ENCODE measurements at regions not wholly inside any gene's neighbourhood (a gene's known extent, or its start where the extent isn't known, plus 50 kb on each side); places are given as distances from the start of the nearest gene placed in this dataset.

DNA sequence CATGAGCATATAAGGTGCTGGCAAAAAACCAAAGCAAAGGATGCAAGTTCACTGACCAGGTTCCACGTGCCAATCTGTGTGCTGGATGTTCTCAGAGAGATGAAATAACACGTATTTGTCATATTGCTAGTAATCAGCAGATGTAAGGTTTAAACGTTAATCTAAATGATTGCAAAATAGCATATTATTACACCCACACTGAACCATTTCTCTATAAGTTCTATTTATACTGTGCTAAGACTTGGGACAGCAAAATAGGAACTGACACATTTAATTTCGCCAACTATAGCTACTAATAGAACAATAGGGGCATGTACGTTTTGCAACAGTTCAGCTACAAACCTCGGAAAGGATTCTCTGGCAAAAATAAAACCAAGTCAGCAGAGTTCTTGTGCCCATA lies 350.3 kb upstream of the ZNF385D start:
- DNase-seq (ENCODE audit: extremely low spot score, insufficient read length, low read depth), result no peak
- no peak for FAIRE-seq

GRCh38 chr3:22101811-22102210 lies 350.8 kb upstream of the ZNF385D start:
- DNase-seq (ENCODE audit: extremely low spot score, insufficient read length, low read depth) (no peak), FAIRE-seq (no peak)

DNA sequence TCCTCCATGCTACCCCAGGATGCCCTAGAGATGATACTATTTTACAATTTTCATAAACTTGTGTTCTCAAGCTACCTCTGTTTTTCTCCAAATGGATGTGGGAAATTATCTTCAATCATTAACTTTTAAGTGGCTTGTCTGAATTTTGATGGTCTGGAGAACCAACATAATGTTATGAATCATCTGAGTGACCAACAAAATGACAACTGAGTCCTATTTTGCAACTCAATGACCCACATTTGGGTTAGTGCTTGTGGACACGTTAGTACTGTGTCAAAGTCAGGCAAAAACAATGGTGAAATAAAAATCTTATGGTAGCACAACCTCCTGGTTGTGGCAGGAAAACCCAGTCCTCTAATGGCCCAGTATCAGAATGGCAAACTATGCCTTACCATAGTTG lies 352.4 kb upstream of the ZNF385D start:
- DNase-seq (ENCODE audit: extremely low spot score, insufficient read length, low read depth), result no peak
- no peak for FAIRE-seq

GRCh38 chr3:22106213-22106896 lies 355.3 kb upstream of the ZNF385D start:
- FAIRE-seq, result no peak

GRCh38 chr3:22111226-22111625 lies 360.2 kb upstream of the ZNF385D start:
- FAIRE-seq (no peak), DNase-seq (ENCODE audit: extremely low spot score, insufficient read length, low read depth) (no peak)

More at GRCh38 chr3:22106213-22106896, 355.3 kb upstream of the ZNF385D start:
- DNase-seq (ENCODE audit: extremely low spot score, insufficient read length, low read depth), result no peak

DNA sequence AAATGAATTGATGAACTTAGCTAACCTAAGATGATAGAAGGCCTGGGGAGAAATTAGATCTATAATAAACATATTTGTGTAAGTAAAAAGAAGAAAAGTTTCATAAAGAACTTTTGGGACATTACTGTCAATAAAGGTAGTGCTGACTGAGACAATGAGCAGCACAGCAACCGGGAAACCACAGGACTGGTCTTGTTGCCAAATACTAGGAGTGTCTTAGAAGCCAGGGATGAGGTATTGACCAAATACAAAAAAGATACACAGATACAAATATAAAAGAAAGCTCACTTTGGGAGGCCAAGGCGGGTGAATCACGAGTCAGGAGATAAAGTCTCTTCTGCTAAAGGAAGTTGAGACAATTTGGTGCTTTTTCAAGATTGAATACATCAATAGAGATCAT lies 362.4 kb upstream of the ZNF385D start:
- no peak for DNase-seq (ENCODE audit: extremely low spot score, insufficient read length, low read depth)
- FAIRE-seq, result no peak

- no peak for FAIRE-seq
Observed at GRCh38 chr3:22115581-22115980, 364.6 kb upstream of the ZNF385D start.

DNA sequence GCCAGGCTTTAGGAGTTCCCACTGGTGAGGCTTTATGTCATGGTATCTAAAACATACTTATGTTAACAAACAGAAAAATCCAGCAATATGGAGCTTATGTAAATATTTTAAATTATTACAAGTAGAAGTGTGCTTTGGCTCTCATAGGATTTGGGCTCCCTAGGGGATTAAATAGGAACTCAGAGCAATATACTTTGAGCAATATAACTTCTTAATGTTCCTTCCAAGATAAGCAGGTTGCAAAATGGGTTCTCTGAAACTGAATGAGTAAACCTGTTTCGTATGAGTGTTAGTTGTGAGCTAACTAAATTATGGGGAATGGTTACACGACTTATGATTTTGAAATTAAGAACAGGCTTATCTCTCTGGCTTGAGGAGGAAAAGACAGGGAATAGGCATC lies 366.1 kb upstream of the ZNF385D start:
- DNase-seq (ENCODE audit: extremely low spot score, insufficient read length, low read depth) (no peak), FAIRE-seq (no peak)

More at GRCh38 chr3:22115581-22115980, 364.6 kb upstream of the ZNF385D start:
- no peak for DNase-seq (ENCODE audit: extremely low spot score, insufficient read length, low read depth)

DNA sequence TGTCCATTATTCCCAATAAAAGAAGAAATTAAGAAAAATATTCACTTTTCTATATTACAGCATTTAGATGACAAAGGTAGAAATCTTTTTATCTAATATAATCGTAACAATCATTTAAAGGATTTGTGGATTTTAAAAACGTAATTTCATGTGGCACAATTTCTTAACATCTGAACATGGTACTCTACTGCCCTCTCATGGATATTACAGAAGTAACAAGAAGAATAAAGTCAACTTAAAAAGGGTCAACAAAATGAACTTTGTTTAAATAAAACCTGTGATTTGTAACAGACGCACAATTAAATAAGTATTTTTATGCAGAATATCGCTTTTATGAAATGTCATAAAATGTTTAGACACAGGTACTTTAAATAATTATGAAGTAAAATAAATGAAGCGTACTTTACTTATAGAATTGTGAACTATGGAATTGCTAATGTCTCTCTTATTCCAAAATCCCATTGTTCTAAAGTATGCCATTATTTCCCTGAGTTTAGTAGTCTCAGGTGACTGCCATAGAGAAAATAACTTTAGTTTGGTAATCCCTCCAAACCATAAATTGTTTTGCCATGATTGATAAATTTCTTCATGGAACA lies 366.8 kb upstream of the ZNF385D start:
- FAIRE-seq (peak; percentile 59), DNase-seq (ENCODE audit: extremely low spot score, insufficient read length, low read depth) (no peak)

- no peak for FAIRE-seq
- no peak for DNase-seq (ENCODE audit: extremely low spot score, insufficient read length, low read depth)
Observed at GRCh38 chr3:22118542-22118941, 367.5 kb upstream of the ZNF385D start.

DNA sequence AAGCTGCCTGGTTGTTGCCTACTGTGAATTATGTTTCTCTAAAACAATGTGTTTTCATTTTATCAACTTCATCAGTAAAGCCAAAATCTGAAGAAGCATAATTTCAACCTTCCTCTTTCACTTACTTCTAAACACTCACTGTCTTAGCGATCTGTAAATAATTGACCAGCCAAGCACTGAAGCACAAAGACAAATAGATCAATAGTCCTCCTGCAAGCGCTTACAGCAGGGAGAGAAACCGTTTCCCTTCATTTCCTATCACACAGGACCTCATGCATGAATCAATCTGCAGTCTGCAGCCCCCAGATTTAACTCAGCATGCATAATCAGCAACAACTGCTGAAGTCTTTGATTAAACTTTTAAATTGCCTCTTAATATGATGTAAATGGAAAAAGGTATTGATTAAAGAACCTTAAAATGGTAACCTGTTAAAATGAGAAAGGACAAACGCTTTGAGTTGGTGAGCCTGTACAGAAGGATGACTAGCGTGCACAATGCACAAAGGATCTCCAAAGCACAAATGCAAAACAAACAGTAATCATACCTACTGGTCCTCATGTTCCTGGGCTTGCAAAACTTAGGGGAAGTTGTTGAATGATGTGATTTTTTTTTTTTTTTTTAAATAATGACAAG lies 370.2 kb upstream of the ZNF385D start:
- FAIRE-seq, result peak; percentile 80
- no peak for DNase-seq (ENCODE audit: extremely low spot score, insufficient read length, low read depth)

DNA sequence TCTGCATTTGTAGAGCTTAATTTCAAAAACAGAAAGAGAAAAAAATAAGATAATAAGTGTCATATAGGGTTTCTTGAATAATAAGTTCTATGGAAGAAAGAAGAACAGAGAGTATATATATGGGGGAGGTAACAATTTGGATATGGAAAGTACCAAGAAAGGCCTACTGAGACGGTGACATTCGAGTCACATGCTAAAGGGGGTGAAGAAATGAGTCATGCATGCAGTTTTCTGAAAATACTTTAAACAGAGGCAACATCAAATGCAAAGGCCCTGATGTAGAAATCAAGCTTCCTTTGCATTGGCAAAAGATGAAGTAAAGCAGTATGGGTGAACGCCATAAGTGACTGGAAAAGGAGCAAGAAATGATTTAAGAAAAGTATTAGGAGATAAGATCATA lies 371.6 kb upstream of the ZNF385D start:
- FAIRE-seq, result peak; percentile 36

GRCh38 chr3:22129101-22129500 lies 378.1 kb upstream of the ZNF385D start:
- DNase-seq (ENCODE audit: extremely low spot score, insufficient read length, low read depth) (no peak), FAIRE-seq (no peak)

More for the DNA sequence above, 371.6 kb upstream of the ZNF385D start:
- peak; percentile 2 for DNase-seq (ENCODE audit: extremely low spot score, insufficient read length, low read depth)

DNA sequence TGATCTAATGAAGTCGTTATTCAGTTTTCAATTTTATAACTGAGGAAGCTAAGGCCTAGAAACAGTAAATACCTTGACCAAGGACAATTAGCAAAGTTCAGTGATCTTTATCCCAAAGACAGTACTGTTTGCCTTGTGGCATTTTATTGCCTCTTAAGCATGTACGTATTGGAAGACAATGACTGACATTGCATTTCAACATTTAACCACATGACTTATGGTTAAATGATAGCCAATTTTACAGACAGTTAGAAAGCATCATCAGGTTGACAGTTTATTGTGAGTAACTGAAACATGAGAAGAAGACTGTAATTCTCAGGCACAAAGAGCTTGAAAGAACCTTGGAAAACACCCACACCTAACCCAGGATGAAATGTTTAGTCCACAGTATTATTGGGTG lies 390.8 kb upstream of the ZNF385D start:
- FAIRE-seq, result no peak
- no peak for DNase-seq (ENCODE audit: extremely low spot score, insufficient read length, low read depth)

GRCh38 chr3:22147161-22147560 lies 396.2 kb upstream of the ZNF385D start:
- FAIRE-seq (no peak), DNase-seq (ENCODE audit: extremely low spot score, insufficient read length, low read depth) (no peak)

DNA sequence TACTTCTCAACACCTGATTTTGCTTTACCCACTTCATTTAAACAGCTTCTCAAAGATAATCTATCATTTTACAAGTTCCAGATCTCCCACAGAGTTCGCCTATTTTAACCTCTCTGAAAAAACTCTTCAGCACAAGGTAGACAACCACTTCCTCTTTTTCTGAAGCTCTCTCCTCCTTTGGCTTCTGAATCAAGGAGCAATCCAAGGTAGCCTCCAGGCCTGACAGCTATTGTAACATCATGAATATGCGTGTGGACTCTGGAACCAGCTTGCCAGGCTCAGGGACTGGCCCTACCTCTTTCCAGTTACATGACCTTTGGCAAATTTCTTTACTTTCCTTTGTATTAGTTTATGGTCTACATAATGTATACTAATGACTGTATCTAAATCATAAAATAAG lies 405.9 kb upstream of the ZNF385D start:
- no peak for DNase-seq (ENCODE audit: extremely low spot score, insufficient read length, low read depth)
- FAIRE-seq, result peak; percentile 31

GRCh38 chr3:22157848-22158247 lies 406.8 kb upstream of the ZNF385D start:
- no peak for DNase-seq (ENCODE audit: extremely low spot score, insufficient read length, low read depth)
- no peak for FAIRE-seq

GRCh38 chr3:22159004-22159695 lies 408.1 kb upstream of the ZNF385D start:
- no peak for FAIRE-seq
- no peak for DNase-seq (ENCODE audit: extremely low spot score, insufficient read length, low read depth)

DNA sequence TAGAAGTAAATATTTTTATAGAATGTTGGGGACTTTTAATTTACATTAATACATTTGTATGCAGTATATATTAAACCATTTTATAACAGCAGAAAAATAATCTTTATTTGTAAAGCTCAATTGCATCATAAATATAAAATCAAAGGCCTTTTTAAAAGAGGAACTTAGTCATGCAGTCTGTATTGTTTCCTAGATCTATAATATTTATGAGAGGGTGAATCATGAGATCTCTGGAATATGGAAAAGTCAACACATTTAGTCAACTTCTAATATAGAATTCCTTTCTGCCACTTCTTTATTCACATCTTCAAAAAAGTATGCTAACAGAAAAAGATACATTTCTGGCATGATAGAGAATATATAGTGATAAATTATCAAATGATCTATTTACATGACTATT lies 410.3 kb upstream of the ZNF385D start:
- FAIRE-seq, result no peak
- no peak for DNase-seq (ENCODE audit: extremely low spot score, insufficient read length, low read depth)

- FAIRE-seq (no peak), DNase-seq (ENCODE audit: extremely low spot score, insufficient read length, low read depth) (no peak)
Observed at GRCh38 chr3:22170370-22170769, 419.4 kb upstream of the ZNF385D start.

- no peak for DNase-seq (ENCODE audit: extremely low spot score, insufficient read length, low read depth)
- FAIRE-seq, result peak; percentile 15
Observed at GRCh38 chr3:22172964-22173363, 422.0 kb upstream of the ZNF385D start.
